OCI-LY3 (cell line): ENCODE measurements at regions not wholly inside any gene's neighbourhood (a gene's known extent, or its start where the extent isn't known, plus 50 kb on each side); places are given as distances from the start of the nearest gene placed in this dataset.

Source experiments
- CTCF ChIP-seq: fragments of 200-600, 300-600 bp; sonication (generic); IDR thresholded peaks from 2 replicates; pipeline ENCODE4 v1.5.1; 2014; ENCODE audit warnings: antibody characterized with exemption, low read length, low read depth
- EZH2phosphoT487 ChIP-seq: fragments of 200-600 bp; shearing (Covaris generic); IDR thresholded peaks from 2 replicates; pipeline ENCODE4 v1.6.1; 2018; ENCODE audit warnings: antibody characterized with exemption, mixed run types, low read depth

- TF ChIP-seq CTCF, result no peak
- no peak for TF ChIP-seq EZH2phosphoT487
These were observed 62.4 kb upstream of the GCFC2 start for GRCh38 chr2:75772908-75773630.
